C4-2B (cell line): ENCODE measurements at regions not wholly inside any gene's neighbourhood (a gene's known extent, or its start where the extent isn't known, plus 50 kb on each side); places are given as distances from the start of the nearest gene placed in this dataset.

Source experiments
- ZFX ChIP-seq: fragments of 450-650 bp; IDR thresholded peaks from 2 replicates; pipeline ENCODE4 v1.6.1; 2017
- TF ChIP-seq, protein P1 (sequence below): fragments of 450-650 bp; conservative IDR thresholded peaks from 2 replicates; pipeline ENCODE4 v1.5.1; 2017; ENCODE audit warnings: mild to moderate bottlenecking

DNA sequence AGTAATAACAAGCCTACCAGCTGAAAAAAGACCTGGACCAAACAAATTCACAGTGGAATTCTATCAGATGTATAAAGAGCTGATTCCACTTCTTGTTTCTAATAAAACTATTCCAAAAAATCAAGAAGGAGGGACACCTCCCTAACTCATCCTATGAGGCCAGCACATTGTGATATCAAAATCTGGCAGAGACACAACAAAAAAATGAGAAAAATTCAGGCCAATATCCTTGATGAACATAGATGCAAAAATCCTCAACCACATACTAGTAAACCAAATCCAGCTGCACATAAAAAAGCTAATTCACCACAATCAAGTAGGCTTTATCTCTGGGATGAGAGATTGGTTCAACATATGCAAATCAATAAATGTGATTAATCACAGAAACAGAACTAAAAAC, 147.9 kb upstream of the NEIL3 start:
- TF ChIP-seq, protein P1, sequence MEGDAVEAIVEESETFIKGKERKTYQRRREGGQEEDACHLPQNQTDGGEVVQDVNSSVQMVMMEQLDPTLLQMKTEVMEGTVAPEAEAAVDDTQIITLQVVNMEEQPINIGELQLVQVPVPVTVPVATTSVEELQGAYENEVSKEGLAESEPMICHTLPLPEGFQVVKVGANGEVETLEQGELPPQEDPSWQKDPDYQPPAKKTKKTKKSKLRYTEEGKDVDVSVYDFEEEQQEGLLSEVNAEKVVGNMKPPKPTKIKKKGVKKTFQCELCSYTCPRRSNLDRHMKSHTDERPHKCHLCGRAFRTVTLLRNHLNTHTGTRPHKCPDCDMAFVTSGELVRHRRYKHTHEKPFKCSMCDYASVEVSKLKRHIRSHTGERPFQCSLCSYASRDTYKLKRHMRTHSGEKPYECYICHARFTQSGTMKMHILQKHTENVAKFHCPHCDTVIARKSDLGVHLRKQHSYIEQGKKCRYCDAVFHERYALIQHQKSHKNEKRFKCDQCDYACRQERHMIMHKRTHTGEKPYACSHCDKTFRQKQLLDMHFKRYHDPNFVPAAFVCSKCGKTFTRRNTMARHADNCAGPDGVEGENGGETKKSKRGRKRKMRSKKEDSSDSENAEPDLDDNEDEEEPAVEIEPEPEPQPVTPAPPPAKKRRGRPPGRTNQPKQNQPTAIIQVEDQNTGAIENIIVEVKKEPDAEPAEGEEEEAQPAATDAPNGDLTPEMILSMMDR: no peak
- TF ChIP-seq ZFX: no peak
